ENCODE measurements at regions not wholly inside any gene's neighbourhood (a gene's known extent, or its start where the extent isn't known, plus 50 kb on each side); places are given as distances from the start of the nearest gene placed in this dataset.

GRCh38 chr5:61649231-61649630 is 317.2 kb downstream of the ZSWIM6 start:
- no peak for TF ChIP-seq CTCF (conservative IDR thresholded peaks at IDR 0.05 in 1 of 2, IDR thresholded peaks at IDR 0.05 in 1 of 2; ENCODE audit: extremely low read depth in 1 of 2, insufficient read depth in 1 of 2, low read depth in 1 of 2, low read length in 2 of 2)
- no peak for TF ChIP-seq EZH2 (IDR thresholded peaks at IDR 0.05; ENCODE audit: borderline replicate concordance, low read length)
